H1 (cell line): ENCODE measurements at regions not wholly inside any gene's neighbourhood (a gene's known extent, or its start where the extent isn't known, plus 50 kb on each side); places are given as distances from the start of the nearest gene placed in this dataset.

Source experiments
- EZH2 ChIP-seq: fragments of 200-600 bp; sonication (generic); IDR thresholded peaks from 2 replicates; pipeline ENCODE4 v1.7.1; 2012; ENCODE audit warnings: low read depth, mild to moderate bottlenecking, moderate library complexity, low read length, inconsistent platforms; ENCODE audit not compliant: severe bottlenecking
- HDAC2 ChIP-seq, 2 experiments: fragments of 300-600 bp in 1 of 2; sonication (generic) in 1 of 2; IDR thresholded peaks; 2 replicates each; pipeline ENCODE4 v1.6.1; 2011 to 2012; ENCODE audit warnings: low read depth in 2 of 2, low read length in 2 of 2, mild to moderate bottlenecking in 2 of 2, moderate library complexity in 2 of 2, borderline replicate concordance in 1 of 2, inconsistent platforms in 1 of 2

- TF ChIP-seq HDAC2 (IDR thresholded peaks at IDR 0.05; ENCODE audit: borderline replicate concordance in 1 of 2, low read depth in 2 of 2, low read length in 2 of 2) (no peak), EZH2 (no peak)
- TF ChIP-seq, all 59 proteins: peak for 0
Observed at GRCh38 chr12:47360771-47361388, 281.1 kb upstream of the AMIGO2 start (continued).
